Esophagus muscularis mucosa (tissue), 4 donors: ENCODE measurements at regions not wholly inside any gene's neighbourhood (a gene's known extent, or its start where the extent isn't known, plus 50 kb on each side); places are given as distances from the start of the nearest gene placed in this dataset.
A peak's percentile ranks its signal among the peaks of the same experiment; 100 is the strongest.

Experiments
- DNase-seq: peaks from one replicate; pipeline ENCODE4 v3.0.0-alpha.2; 2017; ENCODE audit errors: extremely low spot score
- H3K27ac ChIP-seq, 4 donors: fragments of 200-600 bp; sonication (generic); replicated peaks in 1 of 4; 1 replicate in 3 of 4; 2 replicates in 1 of 4; pipeline ENCODE4 v1.5.1; 2016 to 2019; ENCODE audit warnings: mild to moderate bottlenecking in 1 of 4
- H3K27me3 ChIP-seq, 4 donors: fragments of 200-600 bp; sonication (generic); one replicate each; pipeline versions ENCODE4 v1.5.1 to v1.6.0; 2016 to 2019
- H3K36me3 ChIP-seq, 4 donors: fragments of 200-600 bp; sonication (generic); one replicate each; pipeline ENCODE4 v1.5.1; 2016 to 2019
- H3K4me1 ChIP-seq, 4 donors: fragments of 200-600 bp; sonication (generic); one replicate each; pipeline ENCODE4 v1.5.1; 2016 to 2019
- H3K4me3 ChIP-seq, 4 donors: fragments of 200-600 bp; sonication (generic); 1 replicate in 2 of 4; 2 replicates in 2 of 4; pipeline ENCODE4 v1.5.1; 2016 to 2019; ENCODE audit warnings: mild to moderate bottlenecking in 4 of 4, moderate library complexity in 1 of 4
- H3K9me3 ChIP-seq, 4 donors: fragments of 200-600 bp; sonication (generic); 1 replicate in 3 of 4; 2 replicates in 1 of 4; pipeline ENCODE4 v1.5.1; 2016 to 2019
- EP300 ChIP-seq: sonication (generic); formaldehyde crosslinking; IDR thresholded peaks from one replicate; pipeline ENCODE4 v1.6.1; 2017; ENCODE audit warnings: antibody characterized with exemption
- POLR2A ChIP-seq: fragments of 450-650 bp; IDR thresholded peaks from one replicate; pipeline ENCODE4 v1.6.1; 2017; ENCODE audit warnings: antibody characterized with exemption, moderate library complexity, mild to moderate bottlenecking, low read depth
- POLR2AphosphoS5 ChIP-seq, 2 donors: sonication (generic); formaldehyde crosslinking; IDR thresholded peaks; one replicate each; pipeline ENCODE4 v1.6.1; 2017; ENCODE audit warnings: antibody characterized with exemption in 2 of 2
- WGBS: methylation state at CpG from one replicate; pipeline ENCODE4 v1.1.5; 2018; 5-methylcytosine and 5-hydroxymethylcytosine counted together
- intact Hi-C: fragments of 100-400 bp; cut with DNase I; formaldehyde crosslinking; loops from one replicate; pipeline ENCODE4 v1.15.1; 2023
- TF ChIP-seq, protein P1 (sequence below), 3 experiments: fragments of 200-600 bp in 2 of 3; fragments of 450-650 bp in 1 of 3; sonication (generic) in 2 of 3; IDR thresholded peaks; one replicate each; pipeline ENCODE4 v1.5.1; 2017 to 2019; ENCODE audit warnings: antibody characterized with exemption in 3 of 3, mild to moderate bottlenecking in 2 of 3, moderate library complexity in 1 of 3

DNA sequence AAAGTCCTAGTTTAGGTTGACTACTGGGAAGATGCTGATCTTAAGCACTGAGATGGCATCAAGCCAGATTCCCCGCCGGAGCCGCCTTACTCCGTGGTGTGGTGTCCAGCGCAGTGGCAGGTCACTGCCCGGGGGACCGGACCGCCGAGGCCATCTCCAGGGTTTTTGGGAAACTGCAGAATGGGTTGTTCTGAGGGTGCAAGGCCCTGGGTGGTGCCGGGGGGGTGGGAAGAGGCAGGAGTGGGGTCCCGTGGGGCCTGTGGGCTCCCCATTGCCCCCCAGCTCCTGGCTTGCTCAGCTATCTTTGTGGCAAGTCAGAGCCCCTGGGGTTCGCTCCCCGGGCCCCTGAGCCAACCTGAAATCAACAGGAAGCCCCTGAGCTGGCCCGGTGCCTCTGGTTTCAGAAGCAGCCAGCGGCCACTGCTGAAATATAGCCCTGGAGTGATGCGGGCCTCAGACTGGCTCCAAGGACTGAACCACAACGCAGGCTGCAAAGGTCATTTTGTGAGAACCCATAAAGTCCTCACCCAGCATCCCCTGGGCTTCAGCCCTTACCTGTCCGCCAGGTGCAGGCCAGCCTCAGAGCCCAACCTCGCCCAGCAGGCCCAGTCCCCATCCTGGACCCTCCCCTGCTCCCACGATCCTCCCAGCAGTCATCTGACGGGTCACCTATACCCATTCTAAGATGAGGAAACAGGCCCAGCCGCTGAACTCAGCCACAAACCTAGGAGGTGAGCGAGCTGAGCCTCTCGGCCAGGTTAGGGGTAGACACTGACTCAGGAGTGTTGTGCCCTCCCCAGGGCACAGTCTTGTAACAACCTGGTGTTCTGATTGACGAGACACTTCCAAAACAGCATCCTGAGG lies 102.7 kb downstream of the PDGFA start:
- no peaks in the 10 kb centered on the region for H3K4me1 ChIP-seq
- WGBS, result 99% methylated on average over 14 of the region's 25 CpGs
- H3K27ac ChIP-seq, result no peak overlapping the region
- no peaks in the 10 kb centered on the region for H3K36me3 ChIP-seq
- H3K27me3 ChIP-seq, result peaks cover 0 to 3% (median 0%) of the 10 kb centered on the region in 4 donors
- DNase-seq, result no peak
- no peak overlapping the region for H3K4me3 ChIP-seq
- TF ChIP-seq POLR2AphosphoS5 (IDR thresholded peaks at IDR 0.05) (no peak), EP300 (no peak), POLR2A (no peak)
- TF ChIP-seq, protein P1, sequence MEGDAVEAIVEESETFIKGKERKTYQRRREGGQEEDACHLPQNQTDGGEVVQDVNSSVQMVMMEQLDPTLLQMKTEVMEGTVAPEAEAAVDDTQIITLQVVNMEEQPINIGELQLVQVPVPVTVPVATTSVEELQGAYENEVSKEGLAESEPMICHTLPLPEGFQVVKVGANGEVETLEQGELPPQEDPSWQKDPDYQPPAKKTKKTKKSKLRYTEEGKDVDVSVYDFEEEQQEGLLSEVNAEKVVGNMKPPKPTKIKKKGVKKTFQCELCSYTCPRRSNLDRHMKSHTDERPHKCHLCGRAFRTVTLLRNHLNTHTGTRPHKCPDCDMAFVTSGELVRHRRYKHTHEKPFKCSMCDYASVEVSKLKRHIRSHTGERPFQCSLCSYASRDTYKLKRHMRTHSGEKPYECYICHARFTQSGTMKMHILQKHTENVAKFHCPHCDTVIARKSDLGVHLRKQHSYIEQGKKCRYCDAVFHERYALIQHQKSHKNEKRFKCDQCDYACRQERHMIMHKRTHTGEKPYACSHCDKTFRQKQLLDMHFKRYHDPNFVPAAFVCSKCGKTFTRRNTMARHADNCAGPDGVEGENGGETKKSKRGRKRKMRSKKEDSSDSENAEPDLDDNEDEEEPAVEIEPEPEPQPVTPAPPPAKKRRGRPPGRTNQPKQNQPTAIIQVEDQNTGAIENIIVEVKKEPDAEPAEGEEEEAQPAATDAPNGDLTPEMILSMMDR (IDR thresholded peaks at IDR 0.05), result no peak
- peaks cover 0 to 19% (median 11%) of the 10 kb centered on the region in 4 donors for H3K9me3 ChIP-seq
- intact Hi-C loops, result no loop called here

DNA sequence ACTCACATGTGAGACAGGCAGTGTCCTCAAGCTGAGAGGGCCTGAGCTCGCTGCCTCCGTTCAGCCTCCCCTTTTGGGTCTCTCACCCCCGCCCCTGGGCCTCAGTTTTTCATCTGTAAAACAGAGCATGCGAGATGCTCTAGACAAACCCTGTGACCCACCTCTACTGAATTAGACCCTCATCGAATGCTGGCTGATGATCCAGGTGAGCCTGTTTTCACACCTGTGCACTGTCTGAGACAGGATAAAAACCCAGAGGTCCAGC lies 102.1 kb downstream of the PDGFA start:
- Histone ChIP-seq H3K4me3 (no peak overlapping the region), H3K9me3 (peaks cover 0 to 19% (median 11%) of the 10 kb centered on the region in 4 donors), H3K27ac (no peak overlapping the region), H3K36me3 (no peaks in the 10 kb centered on the region), H3K27me3 (peaks cover 0 to 7% (median 0%) of the 10 kb centered on the region in 4 donors), H3K4me1 (no peaks in the 10 kb centered on the region)
- intact Hi-C loops, result no loop called here
- DNase-seq, result no peak
- TF ChIP-seq POLR2AphosphoS5 (IDR thresholded peaks at IDR 0.05) (no peak), EP300 (no peak), POLR2A (no peak)
- TF ChIP-seq, protein P1 (IDR thresholded peaks at IDR 0.05), result no peak
- WGBS, result 96% methylated on average over 5 of the region's 5 CpGs

DNA sequence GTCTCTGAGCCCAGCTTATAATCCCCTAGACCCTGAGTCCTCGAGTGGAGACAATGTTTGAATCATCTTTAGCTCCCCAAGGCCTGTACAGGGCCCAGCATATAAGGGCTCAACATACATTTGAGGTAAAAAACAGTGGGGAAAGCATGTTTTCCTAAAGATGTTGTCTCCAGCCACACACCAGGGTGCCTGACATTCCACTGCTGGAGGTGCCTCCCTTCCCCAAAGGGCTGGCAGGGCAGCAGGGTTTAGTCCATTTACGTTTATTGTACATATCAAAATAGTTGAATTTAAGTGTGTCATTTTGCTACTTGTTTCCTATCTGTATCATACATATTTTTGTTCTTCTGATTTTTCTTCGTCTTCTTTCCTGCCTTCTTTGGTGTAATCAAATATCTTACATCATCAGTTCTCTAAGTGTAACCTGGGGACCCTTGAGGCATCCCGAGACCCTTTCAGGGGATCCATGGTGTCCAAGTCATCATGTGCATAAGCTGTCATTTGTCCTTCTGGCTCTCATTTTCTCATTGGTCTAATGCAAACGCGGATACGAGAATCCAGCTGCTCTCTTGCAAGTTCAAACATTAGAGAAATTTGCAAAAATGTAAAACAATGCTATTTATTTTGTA lies 101.6 kb downstream of the PDGFA start:
- DNase-seq, result no peak
- WGBS, result 83% methylated on average over 7 of the region's 7 CpGs
- intact Hi-C loops, result no loop called here
- TF ChIP-seq, protein P1 (IDR thresholded peaks at IDR 0.05), result no peak
- TF ChIP-seq POLR2AphosphoS5 (IDR thresholded peaks at IDR 0.05), result no peak
- no peak for TF ChIP-seq EP300
- TF ChIP-seq POLR2A, result no peak
- peaks cover 0 to 19% (median 11%) of the 10 kb centered on the region in 4 donors for H3K9me3 ChIP-seq
- no peak overlapping the region for H3K27ac ChIP-seq
- H3K4me1 ChIP-seq, result no peaks in the 10 kb centered on the region
- H3K27me3 ChIP-seq, result peaks cover 0 to 12% (median 0%) of the 10 kb centered on the region in 4 donors
- no peak overlapping the region for H3K4me3 ChIP-seq
- no peaks in the 10 kb centered on the region for H3K36me3 ChIP-seq

DNA sequence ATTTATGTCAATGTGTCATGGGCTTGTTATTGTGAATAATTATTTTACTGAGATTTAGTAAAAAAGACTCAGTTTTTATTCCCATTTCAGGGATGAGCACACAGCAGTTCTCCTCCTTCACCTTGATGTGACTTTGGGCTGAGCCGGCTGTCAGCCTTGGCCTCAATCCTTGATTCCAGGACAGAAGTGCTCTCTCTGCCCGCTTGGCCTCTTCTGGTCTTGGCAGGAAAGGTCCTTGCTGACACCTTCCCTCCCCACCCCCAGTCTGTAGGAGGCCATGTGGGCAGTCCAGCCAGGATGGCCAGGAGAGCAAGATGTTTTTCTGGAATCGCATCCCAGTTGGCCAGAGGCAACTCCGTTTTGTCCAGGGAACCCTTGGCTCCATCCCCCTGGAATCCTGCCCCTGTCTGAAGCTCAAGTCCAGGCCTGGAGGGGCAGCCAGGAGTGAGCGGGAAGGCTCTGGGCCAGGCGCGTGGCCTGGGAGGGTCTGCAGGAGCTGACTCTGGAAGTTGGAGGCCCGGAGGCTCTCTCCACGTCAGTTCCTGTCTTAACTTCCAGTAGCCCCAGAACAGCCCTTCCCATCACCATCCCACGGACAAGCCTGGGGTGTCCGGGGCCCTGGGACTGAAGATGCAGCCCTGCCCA lies 100.9 kb downstream of the PDGFA start:
- DNase-seq, result no peak
- Histone ChIP-seq H3K36me3 (no peaks in the 10 kb centered on the region), H3K27me3 (peaks cover 0 to 13% (median 0%) of the 10 kb centered on the region in 4 donors), H3K4me1 (no peaks in the 10 kb centered on the region), H3K9me3 (peaks cover 0 to 19% (median 11%) of the 10 kb centered on the region in 4 donors), H3K4me3 (no peak overlapping the region), H3K27ac (no peak overlapping the region)
- 73% methylated on average over 6 of the region's 11 CpGs for WGBS
- TF ChIP-seq POLR2AphosphoS5 (IDR thresholded peaks at IDR 0.05) (peak in 1 of 2 donors; percentile 10), EP300 (no peak)
- intact Hi-C loops, result no loop called here
